ENCODE measurements at regions not wholly inside any gene's neighbourhood (a gene's known extent, or its start where the extent isn't known, plus 50 kb on each side); places are given as distances from the start of the nearest gene placed in this dataset.

GRCh38 chr12:105670672-105671071, 340.2 kb downstream of the C12orf75 start:
- TF ChIP-seq CTCF (IDR thresholded peaks at IDR 0.05; ENCODE audit: extremely low read depth, missing control alignments), result no peak
- no peak for DNase-seq (ENCODE audit: low spot score)

GRCh38 chr12:105671720-105672119, 341.2 kb downstream of the C12orf75 start:
- no peak for TF ChIP-seq CTCF (IDR thresholded peaks at IDR 0.05; ENCODE audit: extremely low read depth, missing control alignments)
- no peak for DNase-seq (ENCODE audit: low spot score)

GRCh38 chr12:105672121-105672975, 341.9 kb downstream of the C12orf75 start:
- no peak for TF ChIP-seq CTCF (IDR thresholded peaks at IDR 0.05; ENCODE audit: extremely low read depth, missing control alignments)
- no peak for DNase-seq (ENCODE audit: low spot score)

DNA sequence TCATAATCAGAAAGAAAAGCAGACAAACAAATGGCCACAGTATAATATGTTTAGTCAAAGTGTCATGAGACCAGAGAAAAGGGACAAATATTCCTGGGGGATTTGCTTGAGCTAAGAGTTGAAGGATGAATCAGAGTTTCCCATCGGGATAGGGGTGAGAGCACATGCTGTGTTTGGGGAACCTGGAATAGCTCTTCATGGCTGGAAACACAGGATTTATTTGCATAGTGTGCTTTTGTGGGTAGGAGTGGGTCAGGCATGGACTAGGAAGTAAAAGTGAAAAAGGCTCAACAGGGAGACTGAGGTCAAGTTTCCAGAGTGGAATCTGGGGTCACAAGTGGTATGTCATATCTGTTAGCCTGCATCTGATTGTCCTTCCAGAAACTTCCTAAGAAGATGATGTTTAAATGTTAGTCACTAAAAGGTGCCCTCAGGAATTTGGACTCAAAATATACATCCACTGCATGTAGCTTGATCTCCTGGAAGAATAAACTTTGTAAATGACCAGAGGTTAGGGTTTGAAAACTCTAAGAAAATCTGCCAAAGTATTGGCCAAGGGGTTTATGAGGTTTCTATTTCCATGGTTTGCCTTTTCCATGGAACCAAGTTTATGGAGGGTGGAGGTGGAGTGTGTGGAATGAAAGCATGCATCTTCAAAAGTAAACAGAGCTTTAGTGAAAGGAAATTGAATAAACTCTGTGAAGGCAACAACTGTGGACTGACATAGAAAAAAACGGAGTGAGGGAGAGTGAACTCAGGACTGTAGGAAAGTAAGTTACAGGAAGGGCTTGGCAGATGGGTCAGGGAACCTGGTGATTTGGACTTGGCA, 344.6 kb downstream of the C12orf75 start:
- TF ChIP-seq CTCF (IDR thresholded peaks at IDR 0.05; ENCODE audit: extremely low read depth, missing control alignments), result no peak
- no peak for DNase-seq (ENCODE audit: low spot score)

DNA sequence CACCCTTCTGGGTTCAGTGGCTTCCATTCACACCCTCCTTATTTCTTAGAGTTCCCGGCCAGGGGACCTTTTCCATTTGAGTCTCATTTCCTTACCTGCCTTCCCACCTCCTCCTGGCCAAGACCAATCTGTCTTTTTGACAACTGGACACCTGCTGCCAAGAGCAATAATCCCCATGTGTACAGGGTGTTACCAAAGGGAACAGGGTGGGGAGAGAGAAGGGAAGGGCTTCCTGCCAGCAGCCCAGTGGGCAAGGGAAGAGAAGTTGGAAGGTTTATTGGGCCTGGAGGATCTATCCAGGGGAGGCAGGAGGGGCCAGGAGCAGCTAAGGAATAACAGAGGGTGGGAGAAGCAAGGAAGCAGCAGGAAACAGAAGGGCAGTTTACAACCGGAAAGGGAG, 346.2 kb downstream of the C12orf75 start:
- no peak for DNase-seq (ENCODE audit: low spot score)
- no peak for TF ChIP-seq CTCF (IDR thresholded peaks at IDR 0.05; ENCODE audit: extremely low read depth, missing control alignments)

GRCh38 chr12:105677672-105678071, 347.2 kb downstream of the C12orf75 start:
- TF ChIP-seq CTCF (IDR thresholded peaks at IDR 0.05; ENCODE audit: extremely low read depth, missing control alignments), result no peak
- DNase-seq (ENCODE audit: low spot score), result no peak

- no peak for DNase-seq (ENCODE audit: low spot score)
- no peak for TF ChIP-seq CTCF (IDR thresholded peaks at IDR 0.05; ENCODE audit: extremely low read depth, missing control alignments)
Measured at GRCh38 chr12:105679982-105680381, 349.5 kb downstream of the C12orf75 start.

Measured in GM20000 (cell line).